ENCODE measurements at regions not wholly inside any gene's neighbourhood (a gene's known extent, or its start where the extent isn't known, plus 50 kb on each side); places are given as distances from the start of the nearest gene placed in this dataset.

GRCh38 chr5:165393839-165394238 lies 1888.4 kb downstream of the MAT2B start:
- no peak for TF ChIP-seq CTCF (IDR thresholded peaks at IDR 0.05)
- TF ChIP-seq POLR2A (IDR thresholded peaks at IDR 0.05), result no peak

Data from thyroid gland (tissue), 4 donors.